HEK293 (cell line): ENCODE measurements at regions not wholly inside any gene's neighbourhood (a gene's known extent, or its start where the extent isn't known, plus 50 kb on each side); places are given as distances from the start of the nearest gene placed in this dataset.

Experiments
- CTCF ChIA-PET: fragments of 350-600 bp; formaldehyde crosslinking; extraction: SDS; loops from one replicate; lab custom pipeline; 2021; ENCODE audit warnings: antibody characterized with exemption; lab: Yijun Ruan, JAX
- POLR2A ChIA-PET: fragments of 300-600 bp; formaldehyde crosslinking; extraction: SDS; loops from one replicate; lab custom pipeline; 2020; ENCODE audit warnings: antibody characterized with exemption, inconsistent platforms; lab: Yijun Ruan, JAX
- H3K27ac ChIP-seq: fragments of 200-500 bp; sonication (Bioruptor generic); 2 replicates; pipeline ENCODE4 v1.5.1; 2014; ENCODE audit warnings: low read depth, low read length, control low read depth, inconsistent platforms; ENCODE audit errors: extremely low read depth
- H3K36me3 ChIP-seq, 2 experiments: fragments of 200-500 bp in 1 of 2; sonication (Bioruptor generic) in 1 of 2; 1 replicate in 1 of 2; 2 replicates in 1 of 2; pipeline ENCODE4 v1.5.1; 2014 to 2017; ENCODE audit warnings: inconsistent platforms in 2 of 2, low read length in 2 of 2; ENCODE audit not compliant: control insufficient read depth in 2 of 2, insufficient read depth in 1 of 2
- H3K4me1 ChIP-seq: fragments of 200-500 bp; sonication (Bioruptor generic); 2 replicates; pipeline ENCODE4 v1.5.1; 2014; ENCODE audit warnings: mild to moderate bottlenecking, low read length, inconsistent platforms; ENCODE audit not compliant: control insufficient read depth, insufficient read depth
- H3K4me3 ChIP-seq: 2 replicates; pipeline ENCODE4 v1.5.1; 2011; ENCODE audit warnings: low read depth, mild to moderate bottlenecking, control low read depth, low read length, moderate library complexity
- H3K9me3 ChIP-seq: fragments of 200-500 bp; sonication (Bioruptor generic); 2 replicates; pipeline ENCODE4 v1.5.1; 2014; ENCODE audit warnings: low read depth, low read length, inconsistent platforms; ENCODE audit not compliant: control insufficient read depth, insufficient read depth
- GFI1B ChIP-seq: fragments of 450-650 bp; formaldehyde crosslinking; IDR thresholded peaks from 2 replicates; pipeline ENCODE4 v1.5.1; 2016; ENCODE audit warnings: missing biosample characterization, missing genetic modification characterization
- KLF8 ChIP-seq: fragments of 450-650 bp; formaldehyde crosslinking; IDR thresholded peaks from 2 replicates; pipeline ENCODE4 v1.5.1; 2016; ENCODE audit warnings: missing biosample characterization, missing genetic modification characterization
- OSR2 ChIP-seq: fragments of 450-650 bp; formaldehyde crosslinking; IDR thresholded peaks from 2 replicates; pipeline ENCODE4 v1.5.1; 2016; ENCODE audit warnings: missing biosample characterization, missing genetic modification characterization
- OVOL3 ChIP-seq: fragments of 450-650 bp; formaldehyde crosslinking; IDR thresholded peaks from 2 replicates; pipeline ENCODE4 v1.5.1; 2016; ENCODE audit warnings: missing biosample characterization, missing genetic modification characterization
- PRDM1 ChIP-seq: fragments of 450-650 bp; formaldehyde crosslinking; IDR thresholded peaks from 2 replicates; pipeline ENCODE4; 2016; ENCODE audit warnings: missing biosample characterization, missing genetic modification characterization
- PRDM6 ChIP-seq: fragments of 450-650 bp; formaldehyde crosslinking; IDR thresholded peaks from 2 replicates; pipeline ENCODE4 v1.5.1; 2017; ENCODE audit warnings: missing biosample characterization, missing genetic modification characterization
- SCRT1 ChIP-seq: fragments of 450-650 bp; formaldehyde crosslinking; IDR thresholded peaks from 2 replicates; pipeline ENCODE4 v1.5.1; 2016; ENCODE audit warnings: missing biosample characterization, missing genetic modification characterization, borderline replicate concordance
- TRIM28 ChIP-seq: IDR thresholded peaks from 2 replicates; pipeline ENCODE4 v1.6.1; 2011; ENCODE audit warnings: low read length, control low read depth, borderline replicate concordance
- WT1 ChIP-seq: fragments of 450-650 bp; formaldehyde crosslinking; IDR thresholded peaks from 2 replicates; pipeline ENCODE4 v1.5.1; 2016; ENCODE audit warnings: missing biosample characterization, missing genetic modification characterization
- ZBTB11 ChIP-seq: fragments of 450-650 bp; formaldehyde crosslinking; conservative IDR thresholded peaks from 2 replicates; pipeline ENCODE4 v1.5.1; 2016; ENCODE audit warnings: low read depth, missing biosample characterization, missing genetic modification characterization
- ZBTB44 ChIP-seq: fragments of 450-650 bp; IDR thresholded peaks from 2 replicates; pipeline ENCODE4 v1.5.1; 2018; ENCODE audit warnings: missing biosample characterization, mild to moderate bottlenecking, missing genetic modification characterization
- ZNF112 ChIP-seq: fragments of 450-650 bp; formaldehyde crosslinking; IDR thresholded peaks from 2 replicates; pipeline ENCODE4 v1.5.0; 2017; ENCODE audit warnings: missing biosample characterization, missing genetic modification characterization
- ZNF140 ChIP-seq: fragments of 450-650 bp; formaldehyde crosslinking; IDR thresholded peaks from 2 replicates; pipeline ENCODE4 v1.5.1; 2016; ENCODE audit warnings: missing biosample characterization, missing genetic modification characterization
- ZNF157 ChIP-seq: fragments of 450-650 bp; formaldehyde crosslinking; IDR thresholded peaks from 2 replicates; pipeline ENCODE4 v1.5.1; 2016; ENCODE audit warnings: missing biosample characterization, missing genetic modification characterization
- ZNF211 ChIP-seq: fragments of 450-650 bp; formaldehyde crosslinking; IDR thresholded peaks from 2 replicates; pipeline ENCODE4 v1.5.1; 2016; ENCODE audit warnings: low read depth, missing biosample characterization, missing genetic modification characterization
- ZNF248 ChIP-seq: fragments of 450-650 bp; formaldehyde crosslinking; IDR thresholded peaks from 2 replicates; pipeline ENCODE4 v1.5.1; 2017; ENCODE audit warnings: missing biosample characterization, missing genetic modification characterization
- ZNF280D ChIP-seq: fragments of 450-650 bp; formaldehyde crosslinking; IDR thresholded peaks from 2 replicates; pipeline ENCODE4 v1.5.1; 2016; ENCODE audit warnings: missing biosample characterization, missing genetic modification characterization
- ZNF366 ChIP-seq: fragments of 450-650 bp; formaldehyde crosslinking; conservative IDR thresholded peaks from 2 replicates; pipeline ENCODE4 v1.5.1; 2016; ENCODE audit warnings: missing biosample characterization, missing genetic modification characterization
- ZNF37A ChIP-seq: fragments of 450-650 bp; IDR thresholded peaks from 2 replicates; pipeline ENCODE4 v1.5.1; 2018; ENCODE audit warnings: missing biosample characterization, missing genetic modification characterization
- ZNF394 ChIP-seq: fragments of 450-650 bp; formaldehyde crosslinking; IDR thresholded peaks from 2 replicates; pipeline ENCODE4 v1.5.1; 2016; ENCODE audit warnings: missing biosample characterization, missing genetic modification characterization, mild to moderate bottlenecking, moderate library complexity, borderline replicate concordance
- ZNF404 ChIP-seq: fragments of 450-650 bp; formaldehyde crosslinking; IDR thresholded peaks from 2 replicates; pipeline ENCODE4 v1.5.1; 2017; ENCODE audit warnings: missing biosample characterization, missing genetic modification characterization
- ZNF433 ChIP-seq: fragments of 450-650 bp; formaldehyde crosslinking; IDR thresholded peaks from 2 replicates; pipeline ENCODE4 v1.5.1; 2016; ENCODE audit warnings: missing biosample characterization, missing genetic modification characterization, low read depth
- ZNF529 ChIP-seq: fragments of 450-650 bp; formaldehyde crosslinking; IDR thresholded peaks from 2 replicates; pipeline ENCODE4 v1.5.1; 2017; ENCODE audit warnings: missing genetic modification characterization, missing biosample characterization; ENCODE audit not compliant: insufficient replicate concordance
- ZNF580 ChIP-seq: fragments of 450-650 bp; formaldehyde crosslinking; IDR thresholded peaks from 2 replicates; pipeline ENCODE4 v1.5.1; 2016; ENCODE audit warnings: missing biosample characterization, missing genetic modification characterization
- ZNF585B ChIP-seq: fragments of 450-650 bp; formaldehyde crosslinking; IDR thresholded peaks from 2 replicates; pipeline ENCODE4 v1.5.1; 2016; ENCODE audit warnings: missing biosample characterization, missing genetic modification characterization
- ZNF623 ChIP-seq: fragments of 450-650 bp; formaldehyde crosslinking; IDR thresholded peaks from 2 replicates; pipeline ENCODE4 v1.5.1; 2016; ENCODE audit warnings: missing biosample characterization, missing genetic modification characterization
- ZNF747 ChIP-seq: fragments of 450-650 bp; formaldehyde crosslinking; IDR thresholded peaks from 2 replicates; pipeline ENCODE4 v1.5.1; 2016; ENCODE audit warnings: missing biosample characterization, missing genetic modification characterization
- ZNF768 ChIP-seq: fragments of 450-650 bp; formaldehyde crosslinking; IDR thresholded peaks from 2 replicates; pipeline ENCODE4 v1.5.1; 2018; ENCODE audit warnings: missing biosample characterization, mild to moderate bottlenecking, missing genetic modification characterization
- ZNF791 ChIP-seq: fragments of 450-650 bp; formaldehyde crosslinking; IDR thresholded peaks from 2 replicates; pipeline ENCODE4 v1.5.1; 2016; ENCODE audit warnings: missing biosample characterization, missing genetic modification characterization
- ZNF792 ChIP-seq: fragments of 450-650 bp; formaldehyde crosslinking; IDR thresholded peaks from 2 replicates; pipeline ENCODE4 v1.5.1; 2016; ENCODE audit warnings: missing biosample characterization, missing genetic modification characterization
- ZXDB ChIP-seq: fragments of 450-650 bp; formaldehyde crosslinking; IDR thresholded peaks from 2 replicates; pipeline ENCODE4 v1.5.1; 2016; ENCODE audit warnings: missing biosample characterization, missing genetic modification characterization

- Histone ChIP-seq H3K36me3 (no peaks in the 10 kb centered on the region), H3K9me3 (no peaks in the 10 kb centered on the region), H3K27ac (no peak overlapping the region), H3K4me1 (peaks cover 3% of the 10 kb centered on the region; the same call in 1 of the 2 replicates), H3K4me3 (no peak overlapping the region)
- CTCF ChIA-PET = no interaction called here
- POLR2A ChIA-PET = no interaction called here
- TF ChIP-seq ZBTB44 (tag by site-specific recombination) = no peak
- no peak for TF ChIP-seq ZNF529 (tag by site-specific recombination)
- no peak for TF ChIP-seq ZBTB11 (tag by site-specific recombination)
- no peak for TF ChIP-seq ZNF585B
- peak; percentile 24; the same call in 1 of the 2 replicates for TF ChIP-seq PRDM6 (tag by site-specific recombination)
- TF ChIP-seq ZNF768 = no peak
- no peak for TF ChIP-seq ZNF112 (tag by site-specific recombination)
- TF ChIP-seq ZNF394 (tag by site-specific recombination) = no peak
- no peak for TF ChIP-seq PRDM1 (tag by site-specific recombination)
- TF ChIP-seq ZXDB (tag by site-specific recombination) = 0 out of 2 replicates have a peak, but pooled peaks have one; percentile 39
- TF ChIP-seq WT1 (tag by site-specific recombination) = no peak
- no peak for TF ChIP-seq ZNF140 (tag by site-specific recombination)
- no peak for TF ChIP-seq ZNF157 (tag by site-specific recombination)
- no peak for TF ChIP-seq ZNF404
- no peak for TF ChIP-seq ZNF791 (tag by site-specific recombination)
- TF ChIP-seq ZNF433 (tag by site-specific recombination) = no peak
- no peak for TF ChIP-seq ZNF37A (tag by site-specific recombination)
- no peak for TF ChIP-seq ZNF580 (tag by site-specific recombination)
- no peak for TF ChIP-seq ZNF747 (tag by site-specific recombination)
- TF ChIP-seq ZNF792 = no peak
- TF ChIP-seq TRIM28 = no peak
- no peak for TF ChIP-seq ZNF280D (tag by site-specific recombination)
- no peak for TF ChIP-seq ZNF248 (tag by site-specific recombination)
- no peak for TF ChIP-seq SCRT1 (tag by site-specific recombination)
- TF ChIP-seq KLF8 = peak; percentile 8; the same call in 1 of the 2 replicates
- no peak for TF ChIP-seq OVOL3
- no peak for TF ChIP-seq ZNF623
- TF ChIP-seq GFI1B (tag by site-specific recombination) = no peak
- TF ChIP-seq OSR2 (tag by site-specific recombination) = no peak; the same call in 1 of the 2 replicates
- no peak for TF ChIP-seq ZNF211 (tag by site-specific recombination)
- 0 out of 2 replicates have a peak, but pooled peaks have one; percentile 29 for TF ChIP-seq ZNF366 (tag by site-specific recombination)
Measured at GRCh38 chr4:141391771-141392170, 171.1 kb downstream of the ZNF330 start.
